ENCODE measurements at regions not wholly inside any gene's neighbourhood (a gene's known extent, or its start where the extent isn't known, plus 50 kb on each side); places are given as distances from the start of the nearest gene placed in this dataset.

DNA sequence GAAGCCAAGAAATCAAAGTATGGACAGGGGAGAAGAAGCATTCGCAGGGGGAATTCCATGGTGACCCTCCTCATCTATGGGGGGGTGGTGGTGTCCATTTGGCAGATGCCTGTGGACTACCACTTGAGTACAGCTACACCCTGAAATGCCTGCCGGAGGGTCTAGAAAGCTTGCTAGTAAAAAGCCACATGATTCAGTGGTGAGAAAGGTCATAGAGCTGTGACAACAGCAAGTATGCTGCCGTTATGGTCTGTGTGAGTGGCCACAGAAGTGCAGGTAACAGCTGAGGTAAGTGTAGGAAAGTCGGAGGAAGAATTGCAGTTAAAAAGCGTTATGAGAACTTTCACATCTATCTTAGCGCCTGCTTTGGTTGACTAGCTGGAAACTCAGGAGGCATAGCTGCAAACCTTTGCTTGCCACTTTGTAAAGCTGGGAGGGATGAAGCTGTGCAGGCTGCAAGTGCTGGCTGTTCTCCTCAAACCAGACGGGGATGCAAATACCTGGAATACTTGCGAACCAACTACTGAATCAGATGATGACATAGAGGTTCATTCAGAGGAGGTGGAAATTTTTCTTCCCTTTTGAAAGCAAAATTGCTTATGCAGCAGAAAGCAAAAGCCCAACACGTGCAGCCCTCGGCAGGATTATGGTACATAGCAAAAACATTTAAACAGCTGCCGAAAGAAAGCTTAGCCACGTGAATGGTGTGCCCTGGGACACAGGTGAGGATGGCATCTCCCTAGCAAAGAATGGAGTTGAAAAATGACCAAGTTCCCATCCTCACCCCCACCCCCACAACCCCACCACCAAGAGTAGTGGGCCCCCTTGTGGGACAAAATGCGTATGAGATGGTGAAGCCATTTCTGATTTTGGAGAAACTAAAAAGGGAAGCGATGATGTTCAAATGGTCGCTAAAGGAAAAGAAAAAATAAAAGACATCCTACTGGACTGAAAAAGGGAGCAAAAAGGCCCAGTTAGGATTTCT is 287.0 kb downstream of the RERGL start:
- DNase-seq: no peak

DNA sequence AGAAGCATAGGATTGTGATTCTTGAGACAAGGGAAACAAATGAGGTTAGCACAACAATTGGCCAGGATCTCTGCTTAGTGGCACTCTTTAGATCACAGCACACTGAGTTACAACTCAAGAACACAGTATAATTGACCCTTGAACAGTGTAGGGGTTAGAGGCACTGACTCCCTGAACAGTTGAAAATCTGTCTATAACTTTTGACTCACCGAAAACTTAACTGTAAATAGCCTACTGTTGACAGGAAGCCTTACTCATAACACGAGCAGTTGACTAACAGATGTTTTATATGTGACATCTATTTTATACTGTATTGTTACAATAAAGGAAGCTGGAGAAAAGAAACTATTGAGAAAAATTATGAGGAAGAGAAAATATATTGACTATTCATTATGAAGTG is 296.1 kb downstream of the RERGL start:
- no peak for DNase-seq

DNA sequence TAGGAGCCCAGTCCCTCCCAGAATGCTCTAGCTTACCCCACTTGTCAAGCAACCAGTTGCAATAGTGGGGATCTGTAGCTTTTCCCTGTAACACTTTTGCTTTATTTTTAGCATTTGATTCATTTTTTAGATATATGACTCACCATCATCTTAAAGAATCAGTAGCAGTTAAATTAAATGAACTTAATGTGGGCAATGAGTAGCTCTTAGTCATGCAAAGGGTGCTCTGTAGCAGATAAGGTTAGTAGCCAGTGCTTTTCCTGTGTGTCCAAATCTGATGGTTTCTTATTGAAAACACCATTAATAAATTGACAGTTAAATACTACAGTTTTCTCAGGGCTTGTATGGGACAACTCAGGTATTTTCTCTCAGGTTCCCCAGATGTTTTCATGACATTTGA is 311.8 kb downstream of the RERGL start:
- DNase-seq: no peak

DNA sequence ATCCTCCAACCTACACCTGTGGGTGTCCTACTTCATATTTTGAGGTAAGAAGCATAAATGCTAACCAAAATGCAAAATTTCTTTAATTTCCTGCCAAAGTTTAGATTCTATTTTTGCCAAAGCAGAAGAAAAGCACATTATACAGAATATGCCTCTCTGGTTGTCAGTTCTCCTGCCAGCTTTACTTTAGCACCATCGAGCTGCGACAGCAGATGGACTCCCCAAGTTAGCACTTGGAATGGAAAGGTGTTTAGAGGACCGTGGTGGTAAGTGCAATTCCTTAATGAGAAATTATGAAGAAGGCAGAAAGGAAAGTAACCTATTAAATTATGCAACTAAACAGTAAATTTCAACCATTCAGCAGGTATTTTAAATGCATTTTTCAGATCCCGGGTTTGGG is 326.6 kb downstream of the RERGL start:
- DNase-seq: no peak

DNA sequence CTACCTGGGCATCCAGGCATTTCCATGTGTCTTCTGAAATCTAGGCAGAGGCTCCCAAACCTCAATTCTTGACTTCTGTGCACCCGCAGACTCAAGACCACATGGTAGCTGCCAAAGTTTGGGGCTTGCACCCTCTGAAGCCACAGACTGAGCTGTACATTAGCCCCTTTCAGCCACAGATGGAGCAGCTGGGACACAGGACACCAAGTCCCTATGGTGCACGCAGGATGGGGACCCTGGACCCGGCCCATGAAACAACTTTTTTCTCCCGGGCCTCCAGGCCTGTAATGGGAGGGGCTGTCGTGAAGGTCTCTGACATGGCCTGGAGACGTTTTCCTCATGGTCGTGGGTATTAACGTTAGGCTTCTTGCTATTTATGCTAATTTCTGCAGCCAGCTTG is 330.0 kb downstream of the RERGL start:
- DNase-seq: no peak

All from retina (tissue), 1 donor.